Ovary (tissue), 1 donor: ENCODE measurements at regions not wholly inside any gene's neighbourhood (a gene's known extent, or its start where the extent isn't known, plus 50 kb on each side); places are given as distances from the start of the nearest gene placed in this dataset.

ENCODE experiments used
- EP300 ChIP-seq: sonication (generic); formaldehyde crosslinking; IDR thresholded peaks from one replicate; pipeline ENCODE4 v1.6.1; 2017; ENCODE audit warnings: antibody characterized with exemption
- POLR2A ChIP-seq: fragments of 450-650 bp; IDR thresholded peaks from one replicate; pipeline ENCODE4 v1.6.1; 2017; ENCODE audit warnings: antibody characterized with exemption, mild to moderate bottlenecking, moderate library complexity

DNA sequence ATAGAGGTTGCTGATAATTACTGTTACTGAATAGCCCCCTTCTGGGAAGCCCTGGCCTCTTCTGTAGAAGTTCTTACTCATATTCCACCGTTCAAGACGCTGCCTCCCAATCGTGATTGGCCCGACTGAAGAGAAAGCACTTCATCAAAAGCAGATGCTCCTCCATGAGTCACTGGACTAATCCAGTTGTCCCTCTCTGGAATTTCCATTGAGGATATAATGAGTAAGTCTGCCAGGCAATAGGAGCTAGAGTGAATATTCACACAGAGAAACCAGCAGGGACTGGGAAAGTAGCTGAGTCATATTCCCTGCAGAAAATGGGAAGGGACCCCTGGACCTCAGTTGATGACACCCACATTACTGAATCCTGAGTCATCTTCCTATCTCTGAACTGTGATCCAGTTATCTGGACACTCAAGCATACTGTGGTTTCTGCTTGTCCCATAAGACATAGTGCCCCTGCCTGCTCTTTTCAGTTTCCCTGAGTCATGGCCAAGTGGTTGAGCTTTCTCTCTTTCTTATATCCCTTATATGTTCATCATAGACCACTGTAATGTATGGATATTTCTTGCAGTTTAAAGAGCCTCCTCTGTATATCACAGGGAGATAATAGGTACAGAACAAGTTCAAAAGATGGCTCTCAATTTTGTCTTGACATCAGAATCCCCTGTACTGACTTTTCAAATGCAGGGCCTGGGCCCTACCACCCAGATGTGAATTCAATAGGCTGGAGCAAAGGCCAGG is 151.2 kb upstream of the CDIN1 start:
- TF ChIP-seq POLR2A: no peak
- no peak for TF ChIP-seq EP300
